ENCODE measurements at regions not wholly inside any gene's neighbourhood (a gene's known extent, or its start where the extent isn't known, plus 50 kb on each side); places are given as distances from the start of the nearest gene placed in this dataset.

GRCh38 chr2:12964904-12965539 lies 248.3 kb downstream of the TRIB2 start:
- TF ChIP-seq REST (IDR thresholded peaks at IDR 0.05; ENCODE audit: low read depth) = no peak
- TF ChIP-seq CREB1 (IDR thresholded peaks at IDR 0.05; ENCODE audit: low read depth) = no peak
- no peak for TF ChIP-seq EGR1 (IDR thresholded peaks at IDR 0.05)
- no peak for TF ChIP-seq TAF1 (IDR thresholded peaks at IDR 0.05; ENCODE audit: low read depth)

GRCh38 chr2:12965540-12966269 lies 249.0 kb downstream of the TRIB2 start:
- TF ChIP-seq TEAD4 (IDR thresholded peaks at IDR 0.05) = no peak
- no peak for TF ChIP-seq MAX (IDR thresholded peaks at IDR 0.05)
- TF ChIP-seq RAD21 (IDR thresholded peaks at IDR 0.05; ENCODE audit: low read depth) = no peak
- no peak for TF ChIP-seq EGR1 (IDR thresholded peaks at IDR 0.05)
- no peak for TF ChIP-seq CREB1 (IDR thresholded peaks at IDR 0.05; ENCODE audit: low read depth)
- TF ChIP-seq TAF1 (IDR thresholded peaks at IDR 0.05; ENCODE audit: low read depth) = no peak
- no peak for TF ChIP-seq USF1 (IDR thresholded peaks at IDR 0.05)
- TF ChIP-seq FOXM1 (IDR thresholded peaks at IDR 0.05; ENCODE audit: borderline replicate concordance, low read depth) = no peak
- no peak for TF ChIP-seq REST (IDR thresholded peaks at IDR 0.05; ENCODE audit: low read depth)
- no peak for TF ChIP-seq CEBPB (IDR thresholded peaks at IDR 0.05)
- no peak for TF ChIP-seq TCF12 (IDR thresholded peaks at IDR 0.05; ENCODE audit: low read depth)

- TF ChIP-seq FOXM1 (IDR thresholded peaks at IDR 0.05; ENCODE audit: borderline replicate concordance, low read depth) = no peak
Observed at GRCh38 chr2:12967804-12968203, 251.1 kb downstream of the TRIB2 start.

- no peak for TF ChIP-seq MAX (IDR thresholded peaks at IDR 0.05)
- no peak for TF ChIP-seq USF1 (IDR thresholded peaks at IDR 0.05)
- TF ChIP-seq TEAD4 (IDR thresholded peaks at IDR 0.05) = no peak
- TF ChIP-seq RAD21 (IDR thresholded peaks at IDR 0.05; ENCODE audit: low read depth) = no peak
- TF ChIP-seq TAF1 (IDR thresholded peaks at IDR 0.05; ENCODE audit: low read depth) = no peak
- no peak for TF ChIP-seq EP300 (IDR thresholded peaks at IDR 0.05; ENCODE audit: borderline replicate concordance)
- no peak for TF ChIP-seq ZBTB7A (IDR thresholded peaks at IDR 0.05; ENCODE audit: low read depth)
- TF ChIP-seq NFIC (IDR thresholded peaks at IDR 0.05) = no peak
- no peak for TF ChIP-seq CEBPB (IDR thresholded peaks at IDR 0.05)
- TF ChIP-seq CREB1 (IDR thresholded peaks at IDR 0.05; ENCODE audit: low read depth) = no peak
- TF ChIP-seq FOXM1 (IDR thresholded peaks at IDR 0.05; ENCODE audit: borderline replicate concordance, low read depth) = no peak
- TF ChIP-seq EGR1 (IDR thresholded peaks at IDR 0.05) = no peak
- TF ChIP-seq TCF12 (IDR thresholded peaks at IDR 0.05; ENCODE audit: low read depth) = no peak
- no peak for TF ChIP-seq REST (IDR thresholded peaks at IDR 0.05; ENCODE audit: low read depth)
- no peak for TF ChIP-seq YY1 (IDR thresholded peaks at IDR 0.05; ENCODE audit: low read depth)
Observed at GRCh38 chr2:12968399-12968798, 251.7 kb downstream of the TRIB2 start.

- TF ChIP-seq CREB1 (IDR thresholded peaks at IDR 0.05; ENCODE audit: low read depth) = no peak
- no peak for TF ChIP-seq TEAD4 (IDR thresholded peaks at IDR 0.05)
- TF ChIP-seq TCF12 (IDR thresholded peaks at IDR 0.05; ENCODE audit: low read depth) = no peak
- TF ChIP-seq TAF1 (IDR thresholded peaks at IDR 0.05; ENCODE audit: low read depth) = no peak
- TF ChIP-seq FOXM1 (IDR thresholded peaks at IDR 0.05; ENCODE audit: borderline replicate concordance, low read depth) = no peak
- no peak for TF ChIP-seq EP300 (IDR thresholded peaks at IDR 0.05; ENCODE audit: borderline replicate concordance)
- TF ChIP-seq REST (IDR thresholded peaks at IDR 0.05; ENCODE audit: low read depth) = no peak
- no peak for TF ChIP-seq USF1 (IDR thresholded peaks at IDR 0.05)
- no peak for TF ChIP-seq NFIC (IDR thresholded peaks at IDR 0.05)
- TF ChIP-seq CEBPB (IDR thresholded peaks at IDR 0.05) = no peak
- TF ChIP-seq EGR1 (IDR thresholded peaks at IDR 0.05) = no peak
- TF ChIP-seq YY1 (IDR thresholded peaks at IDR 0.05; ENCODE audit: low read depth) = no peak
- TF ChIP-seq MAX (IDR thresholded peaks at IDR 0.05) = no peak
- TF ChIP-seq RAD21 (IDR thresholded peaks at IDR 0.05; ENCODE audit: low read depth) = no peak
- no peak for TF ChIP-seq ZBTB7A (IDR thresholded peaks at IDR 0.05; ENCODE audit: low read depth)
Observed at GRCh38 chr2:12970861-12971260, 254.1 kb downstream of the TRIB2 start.

Data from Ishikawa (cell line).